K562 (cell line): ENCODE measurements at regions not wholly inside any gene's neighbourhood (a gene's known extent, or its start where the extent isn't known, plus 50 kb on each side); places are given as distances from the start of the nearest gene placed in this dataset.

Source experiments
- ATAC-seq: fragments of 200-7000 bp; cut with Tn5 transposase; 3 replicates; pipeline ENCODE4 v1.9.1; 2020; ENCODE audit warnings: moderate library complexity
- BruUV-seq: library from RNA; stranded (reverse); fragments of 400-500 nt; replicated peaks from 2 replicates; lab custom pipeline; 2021; lab: Mats Ljungman, UMichigan
- CTCF ChIA-PET: fragments of 300-600 bp; formaldehyde crosslinking; extraction: SDS; loops from one replicate; lab custom pipeline; 2021; ENCODE audit warnings: low intra/inter-chr PET ratio; lab: Yijun Ruan, JAX
- POLR2A ChIA-PET: fragments of 300-600, 350-650 bp; sonication (Branson Sonifier 250); formaldehyde crosslinking; extraction: SDS; loops from one replicate; lab custom pipeline; 2021; ENCODE audit warnings: antibody characterized with exemption, inconsistent platforms; lab: Yijun Ruan, JAX
- DNase-seq, 4 experiments: peaks; one replicate each; pipeline versions ENCODE4 v3.0.0 to v3.0.0-alpha.2; 2011 to 2018; ENCODE audit warnings: low spot score in 3 of 4, mixed read lengths in 3 of 4; ENCODE audit errors: extremely low read depth in 1 of 4
- FAIRE-seq: peaks from 2 replicates; lab custom pipeline; 2011; peaks lifted over from hg19 to GRCh38; lab: Jason Lieb, UNC
- H2AFZ ChIP-seq: 2 replicates; pipeline ENCODE4 v1.6.0; 2011; ENCODE audit warnings: low read depth, low read length, control low read depth, inconsistent platforms
- H3K27ac ChIP-seq: fragments of 200-600 bp; 3 replicates; pipeline ENCODE4 v1.8.0; 2011; ENCODE audit warnings: low read depth, mild to moderate bottlenecking, control low read depth, inconsistent platforms, low read length, moderate library complexity, mixed read lengths; ENCODE audit errors: extremely low read depth
- H3K27me3 ChIP-seq, 2 experiments: fragments of 300-600 bp in 1 of 2; 2 replicates in 1 of 2; 3 replicates in 1 of 2; pipeline versions ENCODE4 v1.6.0 to v1.8.0; 2011; ENCODE audit warnings: inconsistent platforms in 2 of 2, low read length in 2 of 2, mild to moderate bottlenecking in 1 of 2, mixed read lengths in 1 of 2, moderate library complexity in 1 of 2; ENCODE audit not compliant: control insufficient read depth in 2 of 2, insufficient read depth in 2 of 2
- H3K36me3 ChIP-seq: fragments of 300-600 bp; 3 replicates; pipeline ENCODE4 v1.8.0; 2011; ENCODE audit warnings: mild to moderate bottlenecking, low read length, inconsistent platforms; ENCODE audit not compliant: control insufficient read depth, insufficient read depth
- H3K4me1 ChIP-seq, 2 experiments: fragments of 200-600 bp in 1 of 2; replicated peaks in 1 of 2; 2 replicates in 1 of 2; 3 replicates in 1 of 2; pipeline versions ENCODE4 v1.5.1 to v1.8.0; 2011; ENCODE audit warnings: inconsistent platforms in 2 of 2, low read length in 2 of 2, mild to moderate bottlenecking in 1 of 2, mixed read lengths in 1 of 2, moderate library complexity in 1 of 2; ENCODE audit not compliant: control insufficient read depth in 2 of 2, insufficient read depth in 2 of 2
- H3K4me2 ChIP-seq: 2 replicates; pipeline ENCODE4 v1.6.1; 2011; ENCODE audit warnings: low read length, control low read depth, inconsistent platforms, mixed read lengths; ENCODE audit not compliant: insufficient read depth
- H3K4me3 ChIP-seq: fragments of 200-600 bp; sonication (generic), shearing (Covaris generic); 2 replicates; pipeline ENCODE4 v1.5.1; 2016; ENCODE audit warnings: control low read depth, inconsistent platforms
- H3K79me2 ChIP-seq: fragments of 200-600 bp; 3 replicates; pipeline ENCODE4 v1.8.0; 2011; ENCODE audit warnings: low read length, inconsistent platforms; ENCODE audit not compliant: control insufficient read depth, insufficient read depth
- H3K9ac ChIP-seq, 2 experiments: 2 replicates each; pipeline versions ENCODE4 v1.6.0 to v1.6.1; 2011; ENCODE audit warnings: low read depth in 2 of 2, low read length in 2 of 2, control low read depth in 1 of 2, inconsistent platforms in 1 of 2, mild to moderate bottlenecking in 1 of 2, mixed read lengths in 1 of 2; ENCODE audit not compliant: insufficient read depth in 1 of 2
- H3K9me1 ChIP-seq: one replicate; pipeline ENCODE4 v1.6.0; 2011; ENCODE audit warnings: inconsistent platforms, mild to moderate bottlenecking, low read length, moderate library complexity; ENCODE audit not compliant: control insufficient read depth, insufficient read depth
- H3K9me3 ChIP-seq: replicated peaks from 2 replicates; pipeline ENCODE4 v1.5.1; 2011; ENCODE audit warnings: low read depth, low read length, inconsistent platforms; ENCODE audit not compliant: control insufficient read depth, insufficient read depth
- H4K20me1 ChIP-seq: replicated peaks from 2 replicates; pipeline ENCODE4 v1.6.1; 2011; ENCODE audit warnings: low read length, inconsistent platforms, mixed read lengths; ENCODE audit not compliant: control insufficient read depth, insufficient read depth
- ADNP ChIP-seq: fragments of 200-800 bp; sonication (Bioruptor generic); IDR thresholded peaks from 2 replicates; pipeline ENCODE4 v1.6.1; 2016; ENCODE audit warnings: missing genetic modification characterization, missing compliant biosample characterization
- EGR1 ChIP-seq: fragments of 450-650 bp; conservative IDR thresholded peaks from 2 replicates; pipeline ENCODE4 v1.6.1; 2017; ENCODE audit warnings: mild to moderate bottlenecking
- HDAC8 ChIP-seq: fragments of 450-650 bp; IDR thresholded peaks from 2 replicates; pipeline ENCODE4 v1.6.1; 2016; ENCODE audit warnings: mild to moderate bottlenecking, missing genetic modification characterization, moderate library complexity, missing compliant biosample characterization
- NCOA6 ChIP-seq: fragments of 450-650 bp; IDR thresholded peaks from 2 replicates; pipeline ENCODE4 v1.6.1; 2017; ENCODE audit warnings: mild to moderate bottlenecking
- PTRF ChIP-seq: fragments of 450-650 bp; IDR thresholded peaks from 2 replicates; pipeline ENCODE4 v1.6.1; 2016; ENCODE audit warnings: mild to moderate bottlenecking, missing genetic modification characterization, missing compliant biosample characterization
- RCOR1 ChIP-seq, 2 experiments: IDR thresholded peaks; 2 replicates each; pipeline ENCODE4 v1.6.1; 2012; ENCODE audit warnings: low read depth in 2 of 2, low read length in 2 of 2, borderline replicate concordance in 1 of 2, improper control_type of control experiment in 1 of 2
- ZNF79 ChIP-seq: fragments of 250-450 bp; sonication (Bioruptor Pico); IDR thresholded peaks from 2 replicates; pipeline ENCODE4 v1.4.0; 2020; ENCODE audit warnings: low read depth, mild to moderate bottlenecking, moderate library complexity
- WGBS: fragments of 100-300 bp; shearing (Covaris generic); methylation state at CpG from one replicate; pipeline ENCODE4 v1.1.6; 2016; ENCODE audit warnings: low coverage, mixed read lengths; ENCODE audit not compliant: insufficient coverage; ENCODE audit errors: missing lambda C conversion rate; 5-methylcytosine and 5-hydroxymethylcytosine counted together
- in situ Hi-C: fragments of 300-500 bp; cut with MboI; formaldehyde crosslinking; loops from 4 replicates; pipeline ENCODE4 v1.15.0; 2018; ENCODE audit warnings: inconsistent platforms, mixed read lengths
- intact Hi-C: fragments of 100-400 bp; cut with micrococcal nuclease; formaldehyde crosslinking; loops from 2 replicates; pipeline ENCODE4 v1.14.2; 2022
- TF ChIP-seq, protein P1 (sequence below): fragments of 450-650 bp; IDR thresholded peaks from 2 replicates; pipeline ENCODE4 v1.6.1; 2017; ENCODE audit warnings: antibody characterized with exemption, mild to moderate bottlenecking

DNA sequence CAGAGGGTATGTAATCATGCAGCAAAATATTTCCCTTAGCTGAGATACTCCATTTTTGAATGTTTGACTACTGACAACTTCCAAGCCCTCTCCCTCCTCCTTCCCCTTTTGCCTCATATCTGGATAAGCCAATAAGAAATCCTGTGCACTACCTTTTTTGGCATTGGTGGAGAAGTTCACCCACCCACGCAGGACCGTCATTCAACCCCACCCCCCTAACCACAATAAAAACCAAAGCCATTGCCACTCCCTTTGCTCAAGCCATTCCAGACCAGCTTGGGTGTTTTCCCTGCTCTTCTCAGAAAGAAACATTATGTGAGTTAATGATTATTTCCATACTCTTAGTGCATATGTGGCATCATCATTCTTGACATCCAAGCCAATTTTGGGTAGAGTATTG is 176.7 kb downstream of the PTPN11 start:
- Histone ChIP-seq H3K9me3 (0 out of 2 replicates have a peak, but pooled peaks cover 3% of the 10 kb centered on the region), H3K4me2 (no peak overlapping the region), H3K27ac (no peak overlapping the region), H3K9ac (no peak overlapping the region), H3K4me3 (no peak overlapping the region), H3K27me3 (0 out of 5 replicates have a peak, but pooled peaks cover 0 to 7% of the 10 kb centered on the region in 2 experiments), H3K36me3 (no peaks in the 10 kb centered on the region), H3K9me1 (no peaks in the 10 kb centered on the region), H3K79me2 (no peaks in the 10 kb centered on the region), H2AFZ (no peak overlapping the region), H4K20me1 (no peaks in the 10 kb centered on the region), H3K4me1 (no peaks in the 10 kb centered on the region)
- 6% methylated on average over 2 of the region's 2 CpGs for WGBS
- POLR2A ChIA-PET, result interaction anchor here (0.8 kb wide), 1 partner anchor 21 kb away, joined by 4 read pairs; no protein-coding TSS in a partner anchor
- FAIRE-seq, result no peak
- no TSS peak for BruUV-seq
- DNase-seq, result no peak
- no peak for ATAC-seq
- TF ChIP-seq ADNP (tag) (no peak), EGR1 (peak; percentile 52)
- intact Hi-C loops, result no loop called here
- in situ Hi-C loops, result no loop called here
- CTCF ChIA-PET, result no interaction called here

DNA sequence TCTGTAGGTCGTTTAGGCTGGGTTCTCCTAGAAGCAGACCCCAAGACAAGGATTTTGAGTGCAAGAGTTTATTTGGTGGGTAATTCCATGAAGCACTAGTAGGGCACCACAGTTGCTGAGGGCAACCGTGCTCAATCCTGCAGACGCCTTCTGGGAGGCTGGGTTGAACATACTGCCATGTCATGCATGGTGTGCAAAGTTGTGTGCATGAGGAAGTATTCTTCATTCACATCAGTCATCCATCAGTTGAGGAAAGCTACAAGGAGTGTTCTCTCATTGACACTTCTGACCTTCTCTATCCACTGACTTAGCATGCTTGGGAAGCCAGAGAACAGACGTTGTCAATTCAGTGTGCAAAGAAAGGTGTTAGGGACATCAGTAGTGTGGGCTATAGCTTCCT is 179.2 kb downstream of the PTPN11 start:
- Histone ChIP-seq H3K9me3 (0 out of 2 replicates have a peak, but pooled peaks cover 3% of the 10 kb centered on the region), H3K36me3 (no peaks in the 10 kb centered on the region), H3K9me1 (no peaks in the 10 kb centered on the region), H3K4me1 (no peaks in the 10 kb centered on the region), H3K27ac (no peak overlapping the region), H3K4me2 (no peak overlapping the region), H2AFZ (no peak overlapping the region), H4K20me1 (no peaks in the 10 kb centered on the region), H3K4me3 (no peak overlapping the region), H3K9ac (no peak overlapping the region), H3K27me3 (0 out of 5 replicates have a peak, but pooled peaks cover 0 to 7% of the 10 kb centered on the region in 2 experiments), H3K79me2 (no peaks in the 10 kb centered on the region)
- intact Hi-C loops, result no loop called here
- no peak for ATAC-seq
- in situ Hi-C loops, result no loop called here
- no peak for FAIRE-seq
- no peak for DNase-seq
- no TSS peak for BruUV-seq
- ChIA-PET POLR2A (no interaction called here), CTCF (no interaction called here)
- 0% methylated on average over 4 of the region's 4 CpGs for WGBS
- TF ChIP-seq ADNP (tag), result no peak
- TF ChIP-seq HDAC8 (tag), result no peak
- no peak for TF ChIP-seq NCOA6
- TF ChIP-seq, protein P1, sequence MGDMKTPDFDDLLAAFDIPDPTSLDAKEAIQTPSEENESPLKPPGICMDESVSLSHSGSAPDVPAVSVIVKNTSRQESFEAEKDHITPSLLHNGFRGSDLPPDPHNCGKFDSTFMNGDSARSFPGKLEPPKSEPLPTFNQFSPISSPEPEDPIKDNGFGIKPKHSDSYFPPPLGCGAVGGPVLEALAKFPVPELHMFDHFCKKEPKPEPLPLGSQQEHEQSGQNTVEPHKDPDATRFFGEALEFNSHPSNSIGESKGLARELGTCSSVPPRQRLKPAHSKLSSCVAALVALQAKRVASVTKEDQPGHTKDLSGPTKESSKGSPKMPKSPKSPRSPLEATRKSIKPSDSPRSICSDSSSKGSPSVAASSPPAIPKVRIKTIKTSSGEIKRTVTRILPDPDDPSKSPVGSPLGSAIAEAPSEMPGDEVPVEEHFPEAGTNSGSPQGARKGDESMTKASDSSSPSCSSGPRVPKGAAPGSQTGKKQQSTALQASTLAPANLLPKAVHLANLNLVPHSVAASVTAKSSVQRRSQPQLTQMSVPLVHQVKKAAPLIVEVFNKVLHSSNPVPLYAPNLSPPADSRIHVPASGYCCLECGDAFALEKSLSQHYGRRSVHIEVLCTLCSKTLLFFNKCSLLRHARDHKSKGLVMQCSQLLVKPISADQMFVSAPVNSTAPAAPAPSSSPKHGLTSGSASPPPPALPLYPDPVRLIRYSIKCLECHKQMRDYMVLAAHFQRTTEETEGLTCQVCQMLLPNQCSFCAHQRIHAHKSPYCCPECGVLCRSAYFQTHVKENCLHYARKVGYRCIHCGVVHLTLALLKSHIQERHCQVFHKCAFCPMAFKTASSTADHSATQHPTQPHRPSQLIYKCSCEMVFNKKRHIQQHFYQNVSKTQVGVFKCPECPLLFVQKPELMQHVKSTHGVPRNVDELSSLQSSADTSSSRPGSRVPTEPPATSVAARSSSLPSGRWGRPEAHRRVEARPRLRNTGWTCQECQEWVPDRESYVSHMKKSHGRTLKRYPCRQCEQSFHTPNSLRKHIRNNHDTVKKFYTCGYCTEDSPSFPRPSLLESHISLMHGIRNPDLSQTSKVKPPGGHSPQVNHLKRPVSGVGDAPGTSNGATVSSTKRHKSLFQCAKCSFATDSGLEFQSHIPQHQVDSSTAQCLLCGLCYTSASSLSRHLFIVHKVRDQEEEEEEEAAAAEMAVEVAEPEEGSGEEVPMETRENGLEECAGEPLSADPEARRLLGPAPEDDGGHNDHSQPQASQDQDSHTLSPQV, result no peak
- TF ChIP-seq RCOR1 (IDR thresholded peaks at IDR 0.05; ENCODE audit: borderline replicate concordance in 1 of 2, low read depth in 2 of 2, low read length in 2 of 2), result no peak
- no peak for TF ChIP-seq PTRF (tag)
- no peak for TF ChIP-seq ZNF79
